ENCODE measurements at regions not wholly inside any gene's neighbourhood (a gene's known extent, or its start where the extent isn't known, plus 50 kb on each side); places are given as distances from the start of the nearest gene placed in this dataset.

DNA sequence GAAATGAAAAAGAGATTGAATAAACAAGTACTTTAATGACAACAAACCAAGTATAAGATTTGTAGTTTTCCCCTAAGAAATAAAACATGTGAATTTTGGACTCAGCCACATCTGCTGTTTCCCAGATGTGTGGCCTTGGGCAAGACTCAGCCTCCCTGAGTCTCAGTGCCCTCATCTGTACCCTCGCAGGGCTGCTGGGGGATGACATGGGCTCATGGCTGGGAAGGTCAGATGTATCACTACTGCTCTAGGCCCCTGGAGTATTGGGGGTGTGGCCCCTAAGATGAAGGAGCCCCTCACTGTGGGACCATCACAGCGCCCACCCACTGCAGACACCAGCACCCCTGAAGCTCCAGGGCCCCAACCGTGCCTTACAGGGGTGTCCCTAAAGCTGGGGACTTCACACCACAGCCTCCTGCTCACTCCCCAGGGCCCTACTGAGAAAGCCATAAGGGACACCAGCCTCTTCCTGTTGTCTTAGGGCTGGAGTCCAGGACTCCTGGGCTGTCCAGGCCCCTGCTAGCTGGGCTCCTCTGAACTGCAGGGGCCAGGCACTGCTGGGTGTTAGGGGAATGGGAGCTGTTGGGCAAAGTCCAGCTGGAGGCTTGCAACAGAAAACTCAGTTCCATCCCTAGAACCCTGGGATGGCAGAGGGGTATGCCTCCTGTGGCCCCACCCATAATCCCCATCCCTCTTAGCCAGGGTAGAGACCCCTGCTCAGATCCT is 104.0 kb upstream of the WNT4 start:
- no peak for DNase-seq

- DNase-seq: no peak
Observed at GRCh38 chr1:22247527-22248245, 104.8 kb upstream of the WNT4 start.

GRCh38 chr1:22248746-22249145 is 105.8 kb upstream of the WNT4 start:
- no peak for DNase-seq

DNA sequence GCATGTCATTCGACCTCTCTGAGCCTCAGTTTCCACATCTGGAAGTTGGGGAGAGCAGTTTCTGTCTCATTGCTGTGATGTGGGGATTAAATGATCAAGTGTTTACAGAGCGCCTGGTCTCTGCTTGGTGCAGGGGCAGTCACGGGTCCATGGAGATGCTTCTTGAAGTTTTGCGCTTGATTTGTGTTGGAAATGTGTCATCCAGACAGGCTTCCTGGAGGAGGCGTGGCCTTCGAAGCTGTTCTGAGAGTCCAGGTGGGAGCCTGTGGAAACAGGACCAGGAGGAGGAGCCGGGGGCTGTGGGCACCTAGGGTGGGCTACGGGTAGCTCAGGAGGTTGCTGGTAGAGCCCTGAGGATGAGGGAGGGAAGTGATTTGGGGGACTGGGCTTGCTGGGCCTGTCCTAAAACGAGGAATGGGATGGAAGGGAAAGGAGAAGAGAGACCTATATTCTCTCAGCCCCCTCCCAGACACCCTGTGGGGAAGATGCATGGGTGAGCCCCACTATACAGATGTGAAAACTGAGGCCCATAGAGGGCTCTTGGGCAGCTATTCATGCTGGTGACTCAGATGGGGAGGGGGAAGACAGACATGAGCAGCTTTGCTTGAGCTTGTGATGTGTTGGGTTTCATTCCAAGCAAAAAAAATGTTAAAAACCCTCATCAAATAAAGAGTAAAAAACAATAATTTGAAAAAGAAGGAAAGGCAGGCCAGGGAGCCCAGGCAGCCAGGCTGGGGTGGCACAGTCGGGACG is 107.2 kb upstream of the WNT4 start:
- DNase-seq: no peak

- DNase-seq: no peak
Observed at GRCh38 chr1:22250724-22251123, 107.8 kb upstream of the WNT4 start.

DNA sequence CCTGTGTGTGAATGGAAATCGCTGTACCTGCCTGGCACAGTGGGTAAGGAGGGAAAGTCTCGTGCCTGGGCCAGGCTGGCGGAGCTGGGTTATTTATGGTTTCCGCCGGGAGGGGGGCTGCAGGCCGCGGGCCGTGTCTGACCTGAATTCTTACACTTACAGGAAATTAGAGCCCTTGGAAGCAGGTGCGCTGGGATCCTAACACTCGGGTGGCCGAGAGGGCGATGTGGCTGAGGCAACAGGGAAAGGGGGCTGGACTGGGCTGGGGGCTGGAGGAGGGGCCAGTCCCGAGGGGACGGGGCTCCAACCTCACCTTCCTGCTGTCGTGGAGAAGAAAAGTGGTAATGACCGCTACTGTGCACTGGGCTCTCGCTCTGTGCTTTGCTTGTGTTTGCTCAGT is 109.4 kb upstream of the WNT4 start:
- no peak for DNase-seq

DNA sequence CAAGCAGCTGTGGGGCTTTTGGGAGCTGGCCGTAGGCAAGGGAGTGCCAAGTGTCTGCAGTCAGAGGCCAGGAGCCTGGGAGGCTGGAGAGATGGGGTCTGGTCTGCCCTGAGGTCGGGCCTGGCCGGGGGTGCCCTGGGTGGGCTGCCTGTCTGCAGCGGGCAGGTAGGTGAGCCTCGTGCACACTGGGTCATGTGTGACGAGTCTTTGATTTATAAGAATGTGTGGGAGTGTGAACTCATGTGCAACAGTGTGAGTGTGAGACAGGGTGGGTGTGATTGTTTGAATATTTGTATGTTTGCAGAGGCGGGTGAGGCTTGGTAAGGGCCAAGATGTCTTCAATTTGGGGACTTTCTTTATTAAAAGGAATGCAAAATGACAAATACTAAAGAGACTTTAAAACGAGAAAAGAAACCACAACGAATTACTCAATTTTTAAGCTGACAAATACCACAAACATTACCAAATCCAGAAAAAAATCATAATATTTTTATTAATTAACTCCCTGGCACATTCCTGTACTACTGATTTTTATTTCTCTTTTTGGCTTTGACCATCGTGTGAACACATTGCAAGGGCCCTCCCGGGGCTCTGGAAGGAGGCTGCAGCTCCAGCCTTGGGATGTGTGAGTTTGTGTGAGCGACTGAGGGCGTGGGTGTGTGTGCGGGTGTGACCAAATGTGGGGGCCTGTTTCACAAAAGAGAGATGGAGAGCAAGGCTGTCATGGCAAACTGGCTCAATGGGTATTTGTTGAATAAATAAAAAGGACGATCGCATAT is 110.3 kb upstream of the WNT4 start:
- DNase-seq: no peak

GRCh38 chr1:22254756-22255155 is 111.9 kb upstream of the WNT4 start:
- no peak for DNase-seq

- no peak for DNase-seq
Observed at GRCh38 chr1:22255341-22256212, 112.7 kb upstream of the WNT4 start.

- DNase-seq: no peak
Observed at GRCh38 chr1:22256213-22256512, 113.3 kb upstream of the WNT4 start.

DNA sequence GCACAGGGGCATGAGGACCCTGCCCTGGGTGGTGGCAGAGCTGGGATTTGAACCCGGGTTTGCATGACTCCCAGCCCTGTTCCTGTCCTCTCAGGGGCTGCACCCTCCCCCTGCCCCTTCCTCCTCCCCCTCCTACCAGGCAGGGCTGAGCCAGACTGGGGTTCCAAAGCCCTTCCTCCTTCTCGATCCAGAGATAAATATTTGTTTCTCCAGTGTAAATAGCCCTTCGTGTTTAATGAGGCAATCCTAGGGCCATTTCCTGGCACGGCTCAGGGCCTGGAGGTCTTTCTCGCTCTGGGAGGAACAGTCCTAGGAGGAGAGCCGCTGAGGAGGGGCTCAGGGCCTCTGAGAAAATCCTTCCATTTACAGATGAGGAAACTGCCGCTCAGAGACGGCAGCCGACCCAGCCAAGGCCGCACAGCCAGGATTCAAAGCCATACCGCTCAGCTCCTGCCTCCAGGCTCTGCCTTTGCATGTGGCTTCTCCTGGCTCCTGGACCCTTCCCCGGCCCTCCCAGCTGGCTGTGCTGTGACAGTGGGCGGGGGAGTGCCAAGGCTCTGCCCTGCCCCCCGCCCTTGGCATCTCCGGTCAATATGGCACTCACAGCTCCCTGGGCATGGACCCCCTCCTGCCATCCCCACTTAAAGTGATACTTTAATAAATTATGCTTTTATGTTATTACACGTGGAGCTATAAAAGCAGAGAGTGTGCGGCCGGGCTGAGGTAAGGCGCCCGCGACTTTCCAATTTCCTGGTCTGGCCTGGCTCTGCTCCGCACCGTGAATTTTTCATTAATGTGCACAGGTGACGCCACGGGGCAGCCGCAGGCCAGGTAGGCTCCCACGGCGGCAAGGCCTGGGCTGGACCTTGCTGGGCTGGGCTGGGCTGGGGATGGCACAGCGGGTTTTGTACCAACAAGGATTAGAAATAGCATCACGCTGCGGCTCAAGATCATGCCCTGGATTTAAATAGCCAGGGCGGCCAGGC is 114.7 kb upstream of the WNT4 start:
- no peak for DNase-seq

DNA sequence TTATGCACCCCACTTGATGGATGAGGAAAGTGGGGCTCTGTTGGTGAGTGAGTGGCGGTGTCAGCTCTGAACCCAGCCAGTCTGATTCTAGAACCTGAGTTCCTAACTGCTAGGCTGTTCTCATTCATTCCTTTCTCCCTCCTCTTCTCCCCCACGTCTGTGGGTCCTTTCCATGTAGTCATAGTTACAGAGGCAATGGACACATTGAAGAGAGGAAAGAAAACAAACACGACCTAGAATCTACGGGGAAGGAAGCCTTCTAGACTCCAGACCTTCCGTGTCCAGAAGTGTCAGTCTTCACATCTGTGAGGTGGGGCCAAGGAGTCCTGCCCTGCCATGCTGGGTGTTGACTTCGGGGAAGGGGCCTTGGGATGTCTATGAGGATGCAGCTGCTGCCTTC is 115.8 kb upstream of the WNT4 start:
- no peak for DNase-seq

DNA sequence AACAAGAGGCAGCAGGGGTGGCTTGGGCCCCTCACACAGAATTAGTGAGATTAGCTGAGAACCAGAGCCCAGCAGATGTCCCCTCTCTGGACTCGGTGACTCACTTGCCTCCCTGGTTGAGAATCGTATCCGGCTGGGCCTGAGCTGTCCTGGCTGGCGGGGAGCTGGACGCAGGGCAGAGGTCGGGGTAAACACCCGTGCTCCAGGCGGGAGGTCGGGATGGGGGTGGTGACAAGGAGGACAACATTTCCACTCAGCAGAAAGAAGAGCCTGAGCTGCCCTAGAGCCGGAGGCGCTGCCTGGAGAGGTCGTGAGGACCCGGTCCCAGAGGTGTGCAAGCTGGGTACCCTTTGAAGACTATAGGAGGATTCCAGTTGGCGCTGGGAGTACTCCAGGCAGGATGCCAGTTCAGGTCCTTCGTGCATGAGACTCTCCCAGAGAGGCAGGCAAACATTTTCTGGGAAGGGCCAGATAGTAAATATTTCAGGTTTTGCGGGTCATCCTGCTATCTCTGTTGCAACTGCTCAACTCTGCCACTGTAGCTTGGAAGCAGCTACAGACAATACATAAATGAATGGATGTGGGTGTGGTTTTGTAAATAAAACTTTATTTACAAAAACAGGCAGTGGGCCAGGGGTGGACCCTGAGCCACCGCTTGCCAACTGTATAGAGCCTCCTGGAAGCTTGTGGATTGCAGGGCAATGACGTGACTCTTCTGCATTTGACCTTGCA is 116.8 kb upstream of the WNT4 start:
- DNase-seq: no peak

- DNase-seq: no peak
Observed at GRCh38 chr1:22260860-22261432, 118.0 kb upstream of the WNT4 start.

- no peak for DNase-seq
Observed at GRCh38 chr1:22261580-22261979, 118.7 kb upstream of the WNT4 start.

GRCh38 chr1:22262583-22262982 is 119.7 kb upstream of the WNT4 start:
- DNase-seq: no peak

GRCh38 chr1:22263359-22263758 is 120.5 kb upstream of the WNT4 start:
- DNase-seq: no peak

DNA sequence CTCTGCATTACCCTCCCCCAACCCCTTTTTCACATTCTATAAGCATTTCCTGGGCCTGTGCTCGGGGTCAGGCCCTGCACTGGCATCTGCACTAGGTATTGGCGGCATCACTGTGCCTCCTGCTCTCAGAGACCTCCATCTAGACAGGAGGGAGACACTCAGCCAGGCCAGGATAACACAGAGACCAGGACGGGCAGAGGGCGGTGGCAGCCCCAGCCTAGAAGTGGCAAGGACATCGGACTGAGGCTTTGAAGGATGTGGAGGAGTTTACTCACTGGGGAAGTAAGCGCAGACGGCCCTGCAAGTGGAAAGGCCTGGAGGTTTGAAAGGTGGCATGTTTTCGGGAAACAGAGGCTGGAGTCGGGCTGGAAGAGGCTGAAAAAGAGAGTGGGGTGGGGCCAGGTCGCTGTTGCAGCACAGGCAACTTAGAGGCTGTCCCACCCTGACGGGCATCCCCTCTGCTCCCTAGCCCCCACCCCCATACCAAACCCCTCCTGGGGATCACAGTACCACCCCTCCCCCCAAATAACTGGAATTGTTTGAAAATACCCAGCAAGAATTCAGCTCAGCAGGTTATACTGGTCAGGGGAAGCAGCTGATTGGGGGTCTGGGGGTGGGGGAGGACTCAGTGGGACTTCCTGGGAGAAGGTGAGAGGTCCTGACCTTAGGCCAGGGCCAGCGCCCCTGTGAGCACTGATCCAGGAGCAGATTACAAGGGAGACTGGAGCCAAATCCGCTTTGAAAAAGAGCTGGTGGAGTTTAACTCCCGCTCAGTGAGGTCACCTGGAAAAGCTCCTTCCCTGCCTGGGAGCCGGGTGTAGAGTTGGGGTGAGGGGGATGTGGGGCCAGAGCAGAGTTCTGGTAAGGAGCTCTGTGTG is 121.8 kb upstream of the WNT4 start:
- no peak for DNase-seq

- DNase-seq: no peak
Observed at GRCh38 chr1:22266141-22266540, 123.2 kb upstream of the WNT4 start.

Measured in activated effector memory CD4-positive, alpha-beta T cell treated with anti-CD3 and anti-CD28 coated beads, Interleukin-2, amount 50 U/mL, for 16 hours (primary cell).